Caki2 (cell line): ENCODE measurements at regions not wholly inside any gene's neighbourhood (a gene's known extent, or its start where the extent isn't known, plus 50 kb on each side); places are given as distances from the start of the nearest gene placed in this dataset.
A peak's percentile ranks its signal among the peaks of the same experiment; 100 is the strongest.

Experiments used
- DNase-seq: peaks from one replicate; pipeline ENCODE4 v3.0.0-alpha.2; 2015; ENCODE audit warnings: low read depth
- in situ Hi-C: cut with HindIII; loops from 2 replicates; pipeline ENCODE4 v1.10.0; 2016; ENCODE audit warnings: low sequenced_read_pairs, low pct_unique_long_range_greater_than_20kb, mixed read lengths

DNA sequence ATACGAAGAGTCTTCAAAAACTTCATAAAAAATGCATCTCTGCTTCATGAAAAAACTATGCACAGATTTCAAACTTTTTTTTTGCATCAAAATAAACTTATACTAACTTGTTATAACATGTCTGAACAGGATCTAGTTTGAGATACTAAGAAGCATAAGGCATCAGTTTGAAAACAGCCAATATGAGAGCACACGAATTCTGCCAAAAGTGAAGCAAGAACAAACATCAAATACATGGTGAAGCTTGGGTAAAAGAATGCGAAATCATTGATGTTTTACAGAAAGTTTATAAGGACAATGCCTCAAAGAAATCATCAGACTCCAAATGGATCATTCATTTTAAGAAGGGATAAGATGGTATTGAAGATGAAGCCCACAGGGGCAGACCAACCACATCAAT is 389.1 kb upstream of the TENM4 start:
- in situ Hi-C loops = no loop called here
- DNase-seq = no peak

DNA sequence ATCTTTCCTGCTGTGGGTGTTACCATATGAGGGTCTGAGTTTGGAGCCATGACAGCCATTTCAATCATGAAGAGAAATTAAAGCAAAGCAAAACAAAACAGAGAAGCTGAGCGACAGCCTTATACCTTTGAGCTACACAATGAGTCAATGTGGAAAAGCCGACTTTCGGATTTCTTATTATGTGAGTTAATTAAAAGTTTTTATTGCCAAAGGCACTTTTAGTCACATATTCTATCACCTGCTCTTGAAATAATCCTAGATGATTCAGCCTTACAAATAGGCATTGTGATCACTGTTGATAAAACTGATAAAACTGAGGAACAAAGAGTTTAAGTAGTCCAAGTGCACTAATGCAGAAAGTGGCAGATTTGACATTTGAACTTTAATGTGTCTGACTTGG is 381.9 kb upstream of the TENM4 start:
- in situ Hi-C loops = no loop called here
- no peak for DNase-seq

DNA sequence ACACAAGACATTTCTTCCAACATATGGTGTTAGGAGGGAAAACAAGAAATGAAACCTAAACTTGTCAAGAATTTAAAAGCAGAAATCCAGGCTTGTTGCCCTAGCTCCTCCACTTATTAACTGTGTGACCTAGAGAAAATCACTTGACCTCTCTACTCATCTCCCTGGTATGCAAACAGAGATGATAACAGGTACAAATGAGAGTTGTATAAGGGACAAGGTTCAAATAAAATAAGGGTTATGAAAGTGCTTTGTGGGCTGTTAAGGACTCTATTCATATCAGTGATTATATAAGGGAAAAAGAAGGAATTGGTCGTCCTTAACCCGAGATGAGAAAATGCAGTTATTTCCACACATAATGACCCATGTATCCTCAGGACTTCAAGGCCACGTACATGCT is 372.7 kb upstream of the TENM4 start:
- no peak for DNase-seq
- in situ Hi-C loops = no loop called here

DNA sequence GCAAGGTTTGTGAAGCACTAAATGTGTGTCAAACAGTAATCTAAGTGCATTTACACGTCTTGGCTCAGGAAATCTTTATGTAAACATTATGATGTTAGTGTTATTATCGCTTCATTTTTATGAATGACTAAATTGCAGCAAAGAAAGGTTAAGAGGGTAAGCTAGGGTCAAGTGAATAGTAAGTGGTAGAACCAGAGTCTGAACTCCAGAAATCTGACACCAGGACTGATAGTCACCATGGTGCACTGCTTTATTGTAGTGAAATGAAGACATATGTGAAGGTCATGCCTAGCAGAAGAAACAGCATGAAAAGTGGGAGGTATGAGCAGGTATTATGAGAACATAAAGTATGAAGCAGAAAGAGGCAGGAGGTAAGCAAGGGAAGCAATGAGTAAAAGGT is 368.7 kb upstream of the TENM4 start:
- DNase-seq = no peak
- in situ Hi-C loops = no loop called here

DNA sequence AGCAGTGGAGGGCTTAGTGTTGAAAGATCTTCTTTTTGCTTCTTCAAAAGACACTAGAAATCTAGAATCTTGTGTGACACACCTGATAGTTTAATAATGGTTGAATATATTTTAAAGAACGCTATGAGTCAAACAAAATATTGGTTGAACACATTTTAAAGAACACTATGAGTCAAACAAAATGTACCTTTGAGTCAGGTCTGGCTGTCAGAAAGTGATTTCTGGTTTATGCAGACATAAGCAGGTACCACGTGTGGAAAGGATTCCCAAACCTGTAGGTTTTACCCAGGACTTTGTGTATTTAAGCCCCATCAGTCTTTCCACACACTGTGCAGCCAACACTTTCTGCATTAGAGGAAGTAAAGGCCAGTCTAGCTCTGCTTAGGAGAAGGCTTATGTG is 366.7 kb upstream of the TENM4 start:
- no peak for DNase-seq

DNA sequence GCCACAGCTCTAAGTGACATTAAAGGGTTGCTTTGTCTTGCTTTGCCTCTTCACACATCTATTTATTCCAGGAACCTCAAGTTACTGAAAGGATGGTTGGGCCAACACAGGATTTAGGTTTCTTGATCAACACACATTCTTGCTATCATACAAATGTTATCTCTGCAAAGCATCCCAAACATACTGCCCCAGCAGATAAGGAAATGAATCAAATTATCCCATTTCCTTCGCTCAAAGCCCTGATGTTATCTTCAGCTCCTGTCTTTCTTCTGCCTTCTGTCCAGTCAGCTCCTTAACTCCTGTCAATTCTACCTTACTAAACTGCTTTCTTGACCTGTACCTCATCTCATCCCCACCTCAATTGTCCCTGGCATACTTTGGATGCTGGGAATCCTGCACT is 355.9 kb upstream of the TENM4 start:
- in situ Hi-C loops = no loop called here

More for the DNA sequence above, 366.7 kb upstream of the TENM4 start:
- in situ Hi-C loops = no loop called here

DNA sequence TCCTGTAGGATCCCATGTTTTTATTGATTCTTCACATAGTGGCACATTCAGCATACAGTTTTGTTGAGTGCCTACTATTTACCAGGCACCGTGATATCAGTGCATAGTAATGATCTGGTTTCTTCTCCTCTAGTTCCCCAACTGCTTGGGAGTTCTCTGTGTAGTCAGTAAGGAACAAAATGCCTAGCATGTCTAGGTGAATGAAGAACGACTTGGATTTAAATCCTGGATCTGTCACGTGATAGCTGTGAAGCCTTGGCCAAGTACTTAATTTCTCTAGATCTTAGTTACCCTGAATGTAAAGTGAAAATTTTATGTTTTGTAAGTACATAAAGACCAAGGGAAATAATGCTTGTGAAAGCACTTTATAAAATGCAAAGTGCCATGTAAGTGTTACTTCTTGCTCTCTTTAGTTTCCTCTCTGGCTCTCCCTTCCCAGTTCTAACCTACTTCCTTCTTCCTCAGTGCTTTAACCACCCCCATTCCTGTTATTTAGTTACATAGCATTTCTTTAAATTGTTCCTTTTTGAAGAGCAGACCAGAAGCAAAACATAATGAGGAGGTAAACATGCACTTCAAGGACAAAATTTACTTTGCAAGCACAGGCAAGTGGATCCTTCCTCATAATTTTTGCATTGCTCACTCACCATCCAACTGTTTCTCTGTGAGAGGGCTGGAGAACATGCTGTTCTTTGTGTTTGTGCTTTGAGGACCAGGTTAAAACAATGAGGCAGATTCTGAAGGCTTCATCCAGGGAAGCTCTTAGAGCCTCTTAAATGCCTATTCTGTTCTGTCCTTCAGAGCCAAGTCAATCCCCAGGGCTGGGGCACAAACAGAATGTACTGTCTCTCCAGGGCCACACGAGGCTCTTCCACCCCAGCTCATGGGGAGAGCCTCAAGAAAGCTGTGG is 353.9 kb upstream of the TENM4 start:
- in situ Hi-C loops = no loop called here
- DNase-seq = no peak

More for the DNA sequence above, 355.9 kb upstream of the TENM4 start:
- DNase-seq = no peak

DNA sequence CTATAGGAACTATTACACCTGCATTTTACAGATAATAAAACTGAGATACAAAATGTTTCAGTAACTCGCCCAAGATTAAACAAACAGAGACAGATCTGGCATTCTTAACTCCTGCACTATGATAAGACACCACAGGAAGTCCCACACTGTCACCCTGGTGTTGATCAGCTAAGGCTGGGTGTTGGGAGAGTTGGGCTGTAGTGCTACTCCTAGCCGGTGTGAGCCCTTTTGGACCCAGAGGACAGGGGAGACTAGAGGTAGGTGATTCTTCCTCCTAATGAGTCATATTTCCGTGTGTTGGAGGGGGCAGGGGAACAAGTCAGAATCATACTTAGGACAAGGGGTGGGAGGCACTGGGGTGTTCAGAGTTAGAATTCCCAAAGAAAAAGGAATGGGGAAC is 353.2 kb upstream of the TENM4 start:
- no peak for DNase-seq
- in situ Hi-C loops = no loop called here

DNA sequence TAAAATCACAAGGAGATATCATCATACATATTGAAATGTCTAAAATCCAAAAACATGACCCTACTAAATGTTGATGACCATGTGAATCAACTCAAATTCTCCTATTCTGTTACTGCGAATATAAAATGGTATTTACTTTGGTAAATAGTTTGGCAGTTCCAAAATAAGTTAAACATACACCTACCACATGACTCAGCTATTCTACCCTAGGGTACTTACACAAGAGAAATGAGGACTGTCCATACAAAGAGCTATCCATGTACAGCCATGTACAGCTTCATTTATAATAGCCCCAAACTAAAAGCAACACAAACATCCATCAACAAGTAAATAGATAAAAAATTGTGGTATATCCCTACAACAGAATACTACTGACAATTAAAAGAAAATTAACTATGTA is 346.1 kb upstream of the TENM4 start:
- no peak for DNase-seq

DNA sequence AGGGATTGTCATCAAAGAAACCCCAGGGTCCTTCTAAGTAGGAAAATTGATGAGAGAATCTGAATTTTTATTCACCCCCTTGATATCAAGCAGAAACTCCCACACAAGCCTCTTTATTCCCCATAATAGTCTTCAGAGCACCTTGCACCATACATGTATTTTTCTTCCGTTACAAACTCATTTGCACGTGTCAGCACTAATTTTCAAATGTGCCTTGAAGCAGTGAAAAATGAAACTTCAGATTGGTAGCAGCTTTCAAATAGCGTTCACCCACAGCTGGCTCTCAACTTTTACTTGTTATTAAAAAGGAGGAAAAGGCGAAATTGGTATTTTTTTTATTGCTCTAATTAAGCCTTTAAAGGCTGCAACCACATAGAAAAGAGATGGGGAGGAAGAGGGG is 343.0 kb upstream of the TENM4 start:
- DNase-seq = no peak
- in situ Hi-C loops = no loop called here

More for the DNA sequence above, 346.1 kb upstream of the TENM4 start:
- in situ Hi-C loops = no loop called here

DNA sequence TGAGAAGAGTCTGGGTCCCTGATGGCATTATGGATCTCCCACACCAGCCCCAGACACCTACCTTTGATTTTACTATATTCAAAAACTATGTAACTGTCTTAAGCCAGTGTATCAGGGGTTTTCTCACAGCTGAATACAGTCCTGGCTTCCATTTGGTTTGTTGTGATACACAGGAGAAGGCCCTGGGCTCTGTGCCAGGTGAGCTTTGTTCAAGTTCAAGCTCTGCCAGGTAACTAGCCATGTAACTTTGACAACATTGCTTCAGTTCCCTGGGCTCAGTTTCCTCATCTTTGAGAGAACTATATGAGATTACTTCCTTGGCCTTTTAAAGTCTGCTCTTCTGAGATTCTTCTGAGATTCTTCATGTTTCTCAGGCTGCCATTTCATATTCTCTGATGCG is 327.5 kb upstream of the TENM4 start:
- DNase-seq = no peak
- in situ Hi-C loops = no loop called here

DNA sequence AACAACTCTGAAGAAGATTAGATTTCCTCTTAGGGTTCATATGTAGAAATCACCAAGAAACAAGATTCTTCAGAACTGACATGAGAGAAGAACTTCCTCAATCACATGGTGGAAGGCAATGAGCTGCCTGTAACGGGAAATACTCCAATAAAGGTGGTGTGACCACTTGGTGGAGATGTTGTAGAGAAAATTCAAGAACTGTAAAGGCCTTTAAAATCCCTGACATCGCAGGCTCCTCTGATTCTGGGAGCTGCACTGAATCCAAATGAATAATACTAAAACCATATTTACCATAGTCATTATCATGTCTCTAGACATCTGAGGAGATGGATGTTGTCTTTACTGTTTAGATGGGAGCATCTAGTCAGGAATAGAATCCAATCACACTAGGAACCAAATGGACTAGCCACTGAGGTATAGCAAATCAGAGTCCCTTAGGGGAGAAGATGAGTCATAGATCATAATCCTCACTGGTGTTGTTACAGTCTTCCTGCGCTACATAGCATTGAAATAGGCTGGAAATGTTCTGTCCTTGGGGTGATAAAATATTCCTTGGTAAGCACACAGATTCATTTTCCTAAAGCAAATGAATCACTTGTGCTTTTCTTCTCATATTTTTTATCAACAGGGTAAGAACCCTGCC is 321.6 kb upstream of the TENM4 start:
- peak; percentile 2 for DNase-seq
- in situ Hi-C loops = no loop called here

DNA sequence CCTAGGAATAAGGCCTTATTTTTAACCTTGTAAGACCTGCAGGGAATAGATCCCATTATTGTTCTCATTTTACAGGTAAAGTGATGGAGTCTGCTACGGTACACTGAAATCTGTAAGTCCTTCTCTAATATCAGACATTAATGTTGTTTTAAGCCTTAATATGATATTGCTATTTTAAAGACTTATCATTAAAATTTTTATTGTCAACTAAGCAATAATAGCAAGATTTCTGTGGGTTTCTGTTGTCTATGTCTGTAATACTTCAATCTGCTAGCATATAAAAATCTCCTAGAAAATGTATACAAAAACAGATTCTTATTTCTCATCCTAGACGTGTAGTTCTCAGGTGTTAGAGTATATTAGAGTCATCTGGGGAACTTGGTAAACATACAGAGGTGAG is 317.5 kb upstream of the TENM4 start:
- no peak for DNase-seq
- in situ Hi-C loops = no loop called here

DNA sequence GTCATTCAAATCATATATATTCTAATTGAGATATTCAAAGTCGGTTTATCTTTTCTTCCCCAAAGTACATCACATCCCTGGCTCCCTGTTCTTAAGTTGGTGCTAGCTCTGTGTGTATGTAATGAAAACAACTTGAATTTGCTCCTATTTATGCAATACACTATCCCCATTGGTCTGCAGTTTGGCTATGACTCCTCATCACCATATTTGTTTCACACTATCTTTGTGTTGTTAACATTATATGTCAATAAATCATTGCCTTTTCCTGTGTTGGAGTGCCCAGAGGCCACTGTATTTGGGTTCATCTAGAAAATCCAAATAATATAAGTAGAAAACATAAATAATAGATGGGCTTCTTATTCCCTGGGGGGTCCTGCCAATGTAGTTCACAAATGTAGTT is 306.6 kb upstream of the TENM4 start:
- in situ Hi-C loops = no loop called here
- no peak for DNase-seq

DNA sequence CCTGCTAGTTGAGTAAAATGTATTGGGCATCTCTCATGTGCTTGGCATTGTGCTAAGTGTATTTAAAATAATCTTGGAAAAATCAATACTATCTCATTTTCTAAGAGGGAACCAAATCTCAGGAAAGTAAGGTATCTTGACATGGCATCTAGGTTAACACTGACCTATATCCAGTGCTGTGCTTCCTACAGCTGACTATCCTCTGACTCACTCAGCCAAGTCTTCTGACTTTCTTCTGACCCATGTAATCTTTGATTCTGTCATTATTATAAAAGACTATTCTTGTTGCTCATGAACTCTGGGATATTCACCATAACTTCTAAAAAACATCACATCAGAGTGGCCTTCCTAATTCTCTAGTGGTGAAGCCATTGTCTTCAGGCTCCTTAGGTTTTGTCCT is 304.1 kb upstream of the TENM4 start:
- in situ Hi-C loops = no loop called here
- no peak for DNase-seq

DNA sequence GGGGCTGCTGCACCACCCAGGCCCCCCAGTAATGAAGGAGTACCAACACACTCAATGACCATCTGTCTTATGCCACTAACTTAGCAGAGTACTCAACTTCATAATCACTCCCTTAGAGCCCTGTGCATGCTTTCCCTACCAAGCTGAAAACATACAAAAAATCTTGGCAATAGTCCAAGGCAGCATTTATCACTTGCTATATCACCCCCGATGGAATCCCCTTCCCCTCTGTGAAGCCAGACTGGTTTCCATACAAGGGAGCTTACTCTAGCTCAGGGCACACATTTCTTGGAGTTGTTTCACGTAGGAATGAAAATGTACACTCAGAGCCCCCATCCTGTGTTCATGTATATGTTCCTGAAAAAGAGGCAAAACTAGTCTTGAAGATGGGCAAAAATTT is 301.3 kb upstream of the TENM4 start:
- in situ Hi-C loops = no loop called here

DNA sequence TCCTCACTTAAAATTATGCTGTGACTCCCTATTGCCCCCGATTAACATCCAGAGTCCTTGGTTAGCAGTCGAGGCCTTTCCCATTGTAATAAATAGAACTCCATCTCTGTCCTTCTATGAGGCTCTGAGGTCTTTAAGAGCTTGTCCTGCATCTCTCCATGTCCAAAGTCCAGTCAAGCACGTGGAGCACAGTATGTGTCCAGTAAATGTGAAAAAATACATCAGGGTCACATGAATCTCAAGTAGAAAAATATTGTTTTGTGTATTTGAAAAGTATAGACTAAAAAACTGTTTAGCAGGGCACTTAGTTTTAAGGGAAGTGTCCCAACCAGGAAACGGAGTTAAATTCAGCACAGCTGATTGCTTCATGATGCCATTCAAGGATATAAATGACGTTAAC is 298.8 kb upstream of the TENM4 start:
- no peak for DNase-seq
- in situ Hi-C loops = no loop called here

More for the DNA sequence above, 301.3 kb upstream of the TENM4 start:
- no peak for DNase-seq

DNA sequence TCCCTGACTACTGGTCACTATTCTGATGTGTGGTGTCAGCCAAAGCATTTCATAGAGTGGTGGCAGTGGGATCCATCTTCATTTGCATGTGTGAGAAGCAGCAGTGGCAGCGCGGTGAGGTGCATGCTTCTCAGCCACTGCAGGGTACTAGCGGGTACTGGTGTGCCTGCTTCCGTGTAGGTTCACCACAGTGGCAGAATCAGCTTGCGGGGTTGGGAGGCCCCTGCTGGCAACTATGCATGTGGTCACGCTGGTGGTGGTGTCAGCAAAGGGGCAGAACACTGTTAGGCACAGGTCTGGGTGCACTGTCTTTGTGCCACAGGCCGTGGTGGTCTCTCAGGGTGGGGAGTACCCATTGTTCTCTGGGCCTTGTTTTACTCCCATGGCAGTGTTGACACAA is 286.4 kb upstream of the TENM4 start:
- in situ Hi-C loops = no loop called here
- DNase-seq = no peak

DNA sequence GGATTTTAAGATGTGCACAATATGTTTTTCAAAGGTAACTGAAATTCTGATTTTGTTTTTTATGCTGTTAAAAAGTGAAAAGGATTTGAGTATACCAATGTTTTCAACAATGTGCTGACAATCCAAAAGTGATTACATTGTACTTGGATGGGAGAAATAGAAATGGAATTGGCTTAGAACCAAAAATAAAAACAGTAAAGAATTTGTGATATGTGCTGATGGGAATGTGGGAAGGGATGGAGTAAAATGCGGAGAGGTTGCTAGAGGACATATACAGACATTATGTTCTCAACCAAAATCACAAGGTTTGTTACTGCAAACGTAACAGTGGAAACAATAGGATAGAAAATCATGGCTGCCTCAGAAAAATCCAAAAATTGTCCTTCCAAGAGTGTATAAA is 279.3 kb upstream of the TENM4 start:
- DNase-seq = no peak
- in situ Hi-C loops = no loop called here
